NOMO-1 treated with dmso at 0.1 percent for 144 hours (cell line): ENCODE measurements at regions not wholly inside any gene's neighbourhood (a gene's known extent, or its start where the extent isn't known, plus 50 kb on each side); places are given as distances from the start of the nearest gene placed in this dataset.

Experiments used
- DNase-seq: peaks from one replicate; lab custom pipeline; 2025; ENCODE audit not compliant: unreplicated experiment; lab: John Stamatoyannopoulos, UW

GRCh38 chr4:126705266-126705665, 927.5 kb upstream of the INTU start:
- DNase-seq, result no peak

GRCh38 chr4:126708716-126709115, 924.0 kb upstream of the INTU start:
- no peak for DNase-seq

GRCh38 chr4:126710935-126711334, 921.8 kb upstream of the INTU start:
- no peak for DNase-seq

- DNase-seq, result no peak
These were observed 917.7 kb upstream of the INTU start for GRCh38 chr4:126715067-126715466.

- DNase-seq, result no peak
These were observed 917.1 kb upstream of the INTU start for GRCh38 chr4:126715681-126716080.

- no peak for DNase-seq
These were observed 914.6 kb upstream of the INTU start for GRCh38 chr4:126718136-126718535.

- no peak for DNase-seq
These were observed 912.9 kb upstream of the INTU start for GRCh38 chr4:126719852-126720251.

GRCh38 chr4:126725906-126726305, 906.9 kb upstream of the INTU start:
- DNase-seq, result no peak

- DNase-seq, result no peak
These were observed 905.3 kb upstream of the INTU start for GRCh38 chr4:126727461-126727860.

- no peak for DNase-seq
These were observed 901.7 kb upstream of the INTU start for GRCh38 chr4:126731062-126731461.

GRCh38 chr4:126733301-126733700, 899.5 kb upstream of the INTU start:
- DNase-seq, result no peak

GRCh38 chr4:126734465-126734864, 898.3 kb upstream of the INTU start:
- no peak for DNase-seq

GRCh38 chr4:126735294-126736132, 897.2 kb upstream of the INTU start:
- no peak for DNase-seq

- no peak for DNase-seq
These were observed 896.6 kb upstream of the INTU start for GRCh38 chr4:126736133-126736518.

- no peak for DNase-seq
These were observed 894.7 kb upstream of the INTU start for GRCh38 chr4:126737899-126738526.

GRCh38 chr4:126738527-126738923, 894.2 kb upstream of the INTU start:
- no peak for DNase-seq

GRCh38 chr4:126738926-126739325, 893.8 kb upstream of the INTU start:
- no peak for DNase-seq

GRCh38 chr4:126740687-126741086, 892.1 kb upstream of the INTU start:
- no peak for DNase-seq

GRCh38 chr4:126742048-126742447, 890.7 kb upstream of the INTU start:
- DNase-seq, result no peak

GRCh38 chr4:126742885-126743284, 889.9 kb upstream of the INTU start:
- no peak for DNase-seq

GRCh38 chr4:126748736-126749135, 884.0 kb upstream of the INTU start:
- no peak for DNase-seq

GRCh38 chr4:126750723-126751122, 882.0 kb upstream of the INTU start:
- DNase-seq, result no peak

- DNase-seq, result no peak
These were observed 880.6 kb upstream of the INTU start for GRCh38 chr4:126752126-126752525.
